ENCODE measurements at regions not wholly inside any gene's neighbourhood (a gene's known extent, or its start where the extent isn't known, plus 50 kb on each side); places are given as distances from the start of the nearest gene placed in this dataset.

DNA sequence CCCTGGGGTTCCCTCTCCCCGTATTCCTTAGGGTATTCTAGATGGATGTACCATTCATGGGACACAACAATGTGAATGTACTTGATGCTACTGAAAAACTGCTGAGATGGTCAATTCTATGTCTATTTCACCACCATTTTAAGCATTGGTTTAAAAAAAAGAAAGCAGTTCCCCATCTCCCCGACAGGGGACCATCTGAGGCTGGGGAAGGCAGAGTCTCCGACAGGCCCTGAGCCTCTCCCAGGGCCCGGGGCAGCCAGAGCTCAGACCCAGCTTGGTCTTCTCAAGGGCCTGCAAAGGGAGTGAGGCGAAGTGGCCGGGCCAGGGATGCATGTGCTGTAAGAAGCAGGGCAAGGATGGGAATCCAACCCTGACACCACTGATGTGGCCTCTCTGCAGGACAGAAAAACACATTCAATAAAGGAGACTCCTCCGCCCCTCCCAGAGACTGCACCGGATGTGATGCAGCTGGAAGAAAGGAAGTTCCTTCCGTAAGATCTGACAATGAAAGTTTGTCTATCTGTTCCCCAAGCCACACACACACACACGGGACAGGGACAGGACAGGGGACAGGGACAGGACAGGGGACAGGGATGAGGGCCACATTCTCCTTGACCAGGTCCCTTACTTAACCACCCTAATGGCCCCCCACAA lies 234.1 kb downstream of the BCL11B start:
- intact Hi-C loops (cut with DNase I) = no loop called here
- DNase-seq (ENCODE audit: low spot score) = no peak
- no peaks in the 10 kb centered on the region for H3K4me1 ChIP-seq (replicated peaks)
- H3K36me3 ChIP-seq = no peaks in the 10 kb centered on the region
- TF ChIP-seq POLR2A (IDR thresholded peaks at IDR 0.05) (no peak), POLR2AphosphoS5 (IDR thresholded peaks at IDR 0.05) (no peak)
- TF ChIP-seq, protein P1, sequence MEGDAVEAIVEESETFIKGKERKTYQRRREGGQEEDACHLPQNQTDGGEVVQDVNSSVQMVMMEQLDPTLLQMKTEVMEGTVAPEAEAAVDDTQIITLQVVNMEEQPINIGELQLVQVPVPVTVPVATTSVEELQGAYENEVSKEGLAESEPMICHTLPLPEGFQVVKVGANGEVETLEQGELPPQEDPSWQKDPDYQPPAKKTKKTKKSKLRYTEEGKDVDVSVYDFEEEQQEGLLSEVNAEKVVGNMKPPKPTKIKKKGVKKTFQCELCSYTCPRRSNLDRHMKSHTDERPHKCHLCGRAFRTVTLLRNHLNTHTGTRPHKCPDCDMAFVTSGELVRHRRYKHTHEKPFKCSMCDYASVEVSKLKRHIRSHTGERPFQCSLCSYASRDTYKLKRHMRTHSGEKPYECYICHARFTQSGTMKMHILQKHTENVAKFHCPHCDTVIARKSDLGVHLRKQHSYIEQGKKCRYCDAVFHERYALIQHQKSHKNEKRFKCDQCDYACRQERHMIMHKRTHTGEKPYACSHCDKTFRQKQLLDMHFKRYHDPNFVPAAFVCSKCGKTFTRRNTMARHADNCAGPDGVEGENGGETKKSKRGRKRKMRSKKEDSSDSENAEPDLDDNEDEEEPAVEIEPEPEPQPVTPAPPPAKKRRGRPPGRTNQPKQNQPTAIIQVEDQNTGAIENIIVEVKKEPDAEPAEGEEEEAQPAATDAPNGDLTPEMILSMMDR (IDR thresholded peaks at IDR 0.05) = no peak
- WGBS = 83% methylated on average over 8 of the region's 10 CpGs
- H3K27ac ChIP-seq = no peak overlapping the region
- H3K4me3 ChIP-seq = no peak overlapping the region
- H3K9me3 ChIP-seq = no peaks in the 10 kb centered on the region
- H3K27me3 ChIP-seq (replicated peaks; ENCODE audit: insufficient read depth) = no peaks in the 10 kb centered on the region

DNA sequence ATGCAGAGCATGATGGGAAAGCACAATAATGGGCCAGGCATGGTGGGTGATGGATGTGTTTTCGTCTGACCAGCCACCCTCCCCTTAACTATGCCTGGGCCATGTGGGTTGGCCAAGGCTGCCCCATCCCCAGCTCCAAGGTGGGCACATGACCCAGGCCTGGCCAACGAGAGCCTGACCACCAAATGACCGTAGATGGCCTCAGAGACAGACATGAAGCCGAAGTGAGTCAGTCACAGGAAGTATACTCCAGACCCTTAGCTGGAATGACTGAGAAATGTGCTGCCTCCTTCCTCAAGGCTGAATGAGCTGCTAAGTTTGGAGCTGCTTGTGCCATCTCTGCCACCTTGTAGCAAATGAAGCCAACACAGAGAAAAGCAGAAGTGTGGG lies 233.6 kb downstream of the BCL11B start:
- H3K27ac ChIP-seq = no peak overlapping the region
- WGBS = no CpG with 5 or more reads among the region's 4 CpGs
- intact Hi-C loops (cut with DNase I) = no loop called here
- H3K9me3 ChIP-seq = no peaks in the 10 kb centered on the region
- no peaks in the 10 kb centered on the region for H3K27me3 ChIP-seq (replicated peaks; ENCODE audit: insufficient read depth)
- no peak for DNase-seq (ENCODE audit: low spot score)
- no peak overlapping the region for H3K4me3 ChIP-seq
- H3K4me1 ChIP-seq (replicated peaks) = no peaks in the 10 kb centered on the region
- H3K36me3 ChIP-seq = no peaks in the 10 kb centered on the region
- no peak for TF ChIP-seq POLR2A (IDR thresholded peaks at IDR 0.05)
- TF ChIP-seq, protein P1 (IDR thresholded peaks at IDR 0.05) = no peak
- no peak for TF ChIP-seq POLR2AphosphoS5 (IDR thresholded peaks at IDR 0.05)

DNA sequence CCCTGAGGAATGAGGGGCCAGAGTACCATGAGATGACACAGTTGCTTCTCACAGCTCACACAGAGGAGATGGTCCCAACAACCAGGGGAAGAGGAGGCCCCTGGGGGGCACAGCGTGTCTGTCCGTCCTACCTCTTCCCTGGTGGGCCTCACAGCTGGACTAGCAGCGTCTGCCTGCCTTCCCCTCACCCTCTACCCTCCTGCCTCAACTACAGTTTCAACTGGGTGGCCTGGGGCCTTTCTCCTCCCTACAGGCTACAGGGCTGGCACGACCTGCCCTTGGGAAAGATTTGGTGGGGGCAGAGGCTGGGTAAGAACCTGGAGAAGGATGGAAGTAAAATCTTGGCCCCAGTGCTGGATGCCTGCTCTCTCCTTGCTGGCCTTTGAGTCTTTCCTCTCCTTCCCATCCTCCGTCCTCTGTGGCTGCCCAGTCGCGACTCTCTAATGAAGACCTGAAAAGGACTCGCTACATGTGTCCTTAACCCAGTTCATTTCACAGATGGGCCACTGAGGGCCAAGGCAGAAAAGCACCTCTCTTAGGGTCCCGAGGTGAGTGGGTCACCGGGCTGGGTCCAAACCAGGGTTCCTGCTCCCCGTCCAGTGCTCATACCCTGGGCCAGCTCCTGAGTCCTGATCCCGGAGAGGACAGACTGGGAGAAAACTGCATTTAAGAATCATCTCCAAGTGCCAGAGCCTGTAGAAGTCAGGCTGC lies 232.5 kb downstream of the BCL11B start:
- no peak for DNase-seq (ENCODE audit: low spot score)
- H3K27ac ChIP-seq = no peak overlapping the region
- no peak overlapping the region for H3K4me3 ChIP-seq
- H3K9me3 ChIP-seq = no peaks in the 10 kb centered on the region
- intact Hi-C loops (cut with DNase I) = no loop called here
- TF ChIP-seq POLR2A (IDR thresholded peaks at IDR 0.05) (no peak), POLR2AphosphoS5 (IDR thresholded peaks at IDR 0.05) (no peak)
- TF ChIP-seq, protein P1 (IDR thresholded peaks at IDR 0.05) = no peak
- H3K4me1 ChIP-seq (replicated peaks) = no peaks in the 10 kb centered on the region
- H3K27me3 ChIP-seq (replicated peaks; ENCODE audit: insufficient read depth) = no peaks in the 10 kb centered on the region
- 92% methylated on average over 12 of the region's 12 CpGs for WGBS
- H3K36me3 ChIP-seq = no peaks in the 10 kb centered on the region

DNA sequence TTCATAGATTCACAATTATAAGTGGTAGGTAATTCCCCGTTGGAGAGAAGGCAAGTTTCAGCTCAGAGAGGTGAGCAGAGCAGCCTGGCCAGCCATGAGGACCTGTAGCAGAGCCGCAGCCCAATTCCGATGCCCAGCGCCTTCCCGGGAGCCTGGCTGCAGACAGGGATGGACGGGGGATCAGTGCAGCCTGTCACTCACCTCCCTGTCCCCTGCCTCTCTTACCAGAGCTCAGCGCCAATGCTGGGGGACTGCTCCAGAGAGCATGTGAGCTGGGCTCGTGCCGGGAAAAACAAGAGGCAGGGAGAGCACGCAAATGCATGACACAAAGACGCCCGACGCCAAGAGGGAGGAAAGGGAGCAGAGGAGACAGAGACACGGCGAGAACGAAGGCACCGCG lies 231.9 kb downstream of the BCL11B start:
- no peaks in the 10 kb centered on the region for H3K9me3 ChIP-seq
- H3K27ac ChIP-seq = no peak overlapping the region
- H3K27me3 ChIP-seq (replicated peaks; ENCODE audit: insufficient read depth) = no peaks in the 10 kb centered on the region
- TF ChIP-seq POLR2A (IDR thresholded peaks at IDR 0.05) (no peak), POLR2AphosphoS5 (IDR thresholded peaks at IDR 0.05) (no peak)
- TF ChIP-seq, protein P1 (IDR thresholded peaks at IDR 0.05) = no peak
- intact Hi-C loops (cut with DNase I) = no loop called here
- H3K36me3 ChIP-seq = no peaks in the 10 kb centered on the region
- WGBS = 73% methylated on average over 18 of the region's 18 CpGs
- no peak overlapping the region for H3K4me3 ChIP-seq
- no peak for DNase-seq (ENCODE audit: low spot score)
- H3K4me1 ChIP-seq (replicated peaks) = no peaks in the 10 kb centered on the region

DNA sequence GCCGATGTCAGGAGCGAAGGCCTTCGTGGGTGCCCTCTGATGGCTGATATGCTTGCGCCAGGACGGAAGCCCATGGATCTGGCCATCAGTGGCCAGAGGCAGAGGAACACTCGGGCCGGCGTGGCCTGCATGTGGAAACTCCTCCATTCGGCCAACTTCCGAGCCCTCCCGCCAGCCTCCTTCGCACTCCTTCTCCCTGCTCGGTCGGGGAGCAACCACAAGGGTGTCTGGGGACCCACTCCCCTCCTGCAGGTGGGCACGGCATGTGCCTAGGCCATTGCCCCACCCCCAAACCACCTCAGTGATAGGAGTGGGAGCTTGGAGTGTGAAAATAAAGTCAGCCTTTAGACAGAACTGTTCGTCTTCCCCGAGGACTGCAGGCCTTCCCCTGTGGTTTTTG lies 231.3 kb downstream of the BCL11B start:
- intact Hi-C loops (cut with DNase I) = no loop called here
- 87% methylated on average over 17 of the region's 17 CpGs for WGBS
- DNase-seq (ENCODE audit: low spot score) = no peak
- Histone ChIP-seq H3K27me3 (replicated peaks; ENCODE audit: insufficient read depth) (no peaks in the 10 kb centered on the region), H3K9me3 (no peaks in the 10 kb centered on the region), H3K36me3 (no peaks in the 10 kb centered on the region), H3K4me3 (no peak overlapping the region), H3K4me1 (replicated peaks) (no peaks in the 10 kb centered on the region), H3K27ac (no peak overlapping the region)
- no peak for TF ChIP-seq POLR2AphosphoS5 (IDR thresholded peaks at IDR 0.05)
- TF ChIP-seq, protein P1 (IDR thresholded peaks at IDR 0.05) = no peak
- no peak for TF ChIP-seq POLR2A (IDR thresholded peaks at IDR 0.05)

Measured in prostate gland (tissue), 2 donors.